T-helper 1 cell treated with Interleukin-12 subunit alpha and Interleukin-12 subunit beta and Interleukin-4 antibody, amounts not matched to agents 30 μg/mL and 1 μg/mL, for 36 hours (primary cell): ENCODE measurements at regions not wholly inside any gene's neighbourhood (a gene's known extent, or its start where the extent isn't known, plus 50 kb on each side); places are given as distances from the start of the nearest gene placed in this dataset.

ENCODE experiments used
- H3K27ac Mint-ChIP-seq: one replicate; pipeline ENCODE4 v1.8.0; 2021; ENCODE audit warnings: mild to moderate bottlenecking, mixed read lengths
- H3K27me3 Mint-ChIP-seq: one replicate; pipeline ENCODE4 v1.8.0; 2021; ENCODE audit warnings: low read depth, mixed read lengths
- H3K36me3 Mint-ChIP-seq: one replicate; pipeline ENCODE4 v1.8.0; 2021; ENCODE audit warnings: low read depth, mixed read lengths
- H3K4me1 Mint-ChIP-seq: one replicate; pipeline ENCODE4 v1.8.0; 2021; ENCODE audit warnings: low read depth, mixed read lengths
- H3K4me3 Mint-ChIP-seq: one replicate; pipeline ENCODE4 v1.8.0; 2021; ENCODE audit warnings: mild to moderate bottlenecking, moderate library complexity, mixed read lengths
- H3K9me3 Mint-ChIP-seq: one replicate; pipeline ENCODE4 v1.8.0; 2021; ENCODE audit warnings: mixed read lengths

DNA sequence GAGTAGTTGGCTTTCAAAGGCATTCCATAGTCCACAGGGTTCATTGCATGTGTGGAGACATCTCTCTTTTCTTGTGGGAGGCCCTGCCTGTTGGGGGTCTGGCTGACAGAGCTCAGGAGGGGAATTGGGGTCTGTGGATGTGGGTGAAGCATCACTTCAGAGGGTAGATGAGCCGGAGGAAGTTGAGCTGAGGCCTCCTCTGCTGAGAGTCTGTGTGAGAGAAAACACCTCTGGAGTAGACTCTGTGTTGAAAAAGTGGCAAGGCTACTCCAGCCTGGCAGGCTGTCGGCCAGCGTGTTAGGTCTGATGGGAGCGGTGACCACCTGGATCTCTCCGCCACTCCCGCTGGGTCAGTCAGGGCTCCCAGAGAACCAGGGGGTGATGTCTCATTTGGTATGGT lies 358.0 kb upstream of the MGMT start:
- H3K9me3 Mint-ChIP-seq: no peaks in the 10 kb centered on the region
- no peaks in the 10 kb centered on the region for H3K36me3 Mint-ChIP-seq
- no peaks in the 10 kb centered on the region for H3K27me3 Mint-ChIP-seq
- H3K4me1 Mint-ChIP-seq: peaks cover 4% of the 10 kb centered on the region
- no peak overlapping the region for H3K27ac Mint-ChIP-seq
- H3K4me3 Mint-ChIP-seq: no peak overlapping the region

DNA sequence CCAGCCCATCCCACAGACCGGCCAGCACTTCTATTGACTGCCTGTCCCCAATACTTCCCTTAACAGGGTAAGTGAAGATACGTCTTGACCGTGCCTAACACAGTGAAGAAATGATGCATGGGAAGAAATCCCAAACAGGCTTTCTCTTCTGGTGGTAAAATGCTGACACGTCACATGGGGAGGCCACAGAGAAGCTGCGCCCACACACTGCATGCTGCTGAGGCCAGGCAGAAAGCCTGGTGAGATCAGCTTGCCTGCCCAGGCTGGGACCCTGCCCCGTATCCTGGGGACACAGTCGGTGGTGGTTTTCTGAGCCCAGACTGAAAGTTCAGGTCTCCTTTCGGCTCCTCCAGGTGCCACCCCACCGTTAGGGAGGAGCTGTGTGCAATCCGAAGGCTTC lies 356.3 kb upstream of the MGMT start:
- Mint-ChIP-seq H3K4me3 (no peak overlapping the region), H3K9me3 (no peaks in the 10 kb centered on the region), H3K36me3 (no peaks in the 10 kb centered on the region), H3K4me1 (no peaks in the 10 kb centered on the region), H3K27ac (no peak overlapping the region), H3K27me3 (no peaks in the 10 kb centered on the region)

DNA sequence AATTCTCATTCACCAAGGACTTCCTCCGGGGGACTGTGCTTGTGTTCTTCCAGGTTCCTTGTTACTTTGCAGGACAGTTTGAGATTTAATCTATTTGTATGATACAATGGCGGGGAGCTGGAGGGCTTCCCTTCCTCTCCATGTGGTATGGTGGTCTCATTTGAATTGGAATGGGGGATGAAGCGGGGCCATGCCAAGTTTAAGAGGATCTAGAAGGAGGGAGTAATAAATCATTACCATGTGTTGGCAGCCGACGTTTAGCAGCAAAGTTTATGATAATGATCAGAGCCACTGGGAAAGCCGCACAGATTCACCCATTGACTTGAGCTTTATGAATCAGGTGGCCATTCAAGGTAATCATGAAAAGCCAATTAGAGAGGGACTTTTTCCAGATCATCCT lies 355.1 kb upstream of the MGMT start:
- Mint-ChIP-seq H3K27me3 (no peaks in the 10 kb centered on the region), H3K4me1 (no peaks in the 10 kb centered on the region), H3K36me3 (no peaks in the 10 kb centered on the region), H3K27ac (no peak overlapping the region), H3K4me3 (no peak overlapping the region), H3K9me3 (no peaks in the 10 kb centered on the region)

DNA sequence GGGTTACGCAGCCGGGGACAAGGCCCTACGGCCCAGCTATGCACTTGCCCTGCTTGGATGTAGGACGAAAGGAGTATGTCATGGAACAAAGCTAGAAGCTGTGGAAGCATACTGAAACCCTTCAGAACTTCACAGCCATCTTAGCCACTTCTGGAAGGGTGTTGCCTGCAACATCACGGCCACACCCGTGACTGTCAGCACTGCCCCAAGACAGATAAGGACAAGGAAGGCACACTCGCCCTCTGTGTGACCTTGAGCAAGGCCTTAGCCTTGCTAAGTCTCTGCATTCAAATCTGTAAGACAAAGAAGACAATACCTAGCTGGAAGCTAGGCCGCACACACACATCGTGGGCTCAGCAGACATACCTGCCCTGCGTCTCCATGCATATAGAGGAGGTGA lies 352.5 kb upstream of the MGMT start:
- H3K9me3 Mint-ChIP-seq: no peaks in the 10 kb centered on the region
- H3K36me3 Mint-ChIP-seq: no peaks in the 10 kb centered on the region
- no peaks in the 10 kb centered on the region for H3K27me3 Mint-ChIP-seq
- no peak overlapping the region for H3K27ac Mint-ChIP-seq
- no peaks in the 10 kb centered on the region for H3K4me1 Mint-ChIP-seq
- no peak overlapping the region for H3K4me3 Mint-ChIP-seq

DNA sequence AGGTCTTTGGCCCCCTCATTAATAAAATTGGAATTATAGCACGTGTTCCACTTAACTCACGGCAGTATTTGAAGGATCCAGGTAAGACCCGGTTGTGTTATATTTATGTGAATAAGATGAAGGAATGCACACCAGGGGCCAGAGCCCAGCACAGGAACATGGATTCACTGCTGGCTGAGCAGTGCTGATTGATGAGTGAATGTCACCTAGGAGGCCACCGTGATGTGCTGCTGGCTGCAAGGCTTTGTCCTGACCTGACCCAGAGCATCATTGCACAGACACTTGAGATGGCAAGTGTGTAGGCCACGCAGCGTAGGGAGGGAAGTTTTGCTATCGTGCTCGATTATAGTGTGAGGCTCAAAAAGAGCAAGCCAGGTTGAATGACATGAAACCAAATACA lies 350.7 kb upstream of the MGMT start:
- Mint-ChIP-seq H3K27me3 (no peaks in the 10 kb centered on the region), H3K9me3 (no peaks in the 10 kb centered on the region), H3K4me1 (no peaks in the 10 kb centered on the region), H3K27ac (no peak overlapping the region), H3K4me3 (no peak overlapping the region), H3K36me3 (no peaks in the 10 kb centered on the region)

DNA sequence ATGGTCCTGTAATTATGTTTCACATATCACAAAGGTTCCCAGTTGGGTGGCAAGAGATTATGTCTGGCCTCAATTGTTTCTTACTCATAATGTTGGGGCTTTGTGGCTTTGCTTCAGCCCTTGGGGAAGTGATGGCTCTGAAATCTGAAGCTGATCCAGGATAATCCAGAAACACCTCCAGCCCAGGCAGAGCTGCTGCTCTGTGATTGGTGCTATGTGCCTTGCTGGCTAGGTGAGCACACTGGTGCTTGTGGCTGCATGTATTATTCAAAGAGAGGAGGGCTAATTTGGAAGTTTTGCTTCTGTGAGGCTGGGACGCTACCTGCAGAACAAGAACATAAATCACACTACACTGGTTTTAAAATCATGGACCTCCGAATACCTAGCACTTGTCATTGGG lies 346.6 kb upstream of the MGMT start:
- Mint-ChIP-seq H3K27ac (no peak overlapping the region), H3K9me3 (no peaks in the 10 kb centered on the region), H3K36me3 (no peaks in the 10 kb centered on the region), H3K4me1 (no peaks in the 10 kb centered on the region), H3K4me3 (no peak overlapping the region), H3K27me3 (no peaks in the 10 kb centered on the region)

DNA sequence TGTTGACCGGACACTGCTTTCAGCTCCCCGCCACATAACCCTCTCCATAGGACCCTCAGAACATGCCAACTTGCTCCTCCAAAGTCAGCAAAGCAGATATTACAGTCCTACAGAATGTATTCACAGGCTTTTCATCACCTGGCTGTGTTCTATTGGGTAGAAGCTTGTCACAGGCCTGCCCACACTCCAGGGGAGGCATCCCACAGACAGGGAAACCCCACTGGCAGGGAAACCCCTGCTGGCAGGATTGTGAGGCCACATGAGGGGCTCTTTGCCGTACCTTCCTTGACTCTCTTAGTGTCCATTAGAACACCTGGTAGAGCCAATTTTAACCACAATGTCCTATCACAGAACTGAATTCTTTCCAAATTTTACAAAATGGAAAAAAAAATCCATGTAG lies 344.2 kb upstream of the MGMT start:
- Mint-ChIP-seq H3K27ac (no peak overlapping the region), H3K4me3 (no peak overlapping the region), H3K27me3 (no peaks in the 10 kb centered on the region), H3K4me1 (no peaks in the 10 kb centered on the region), H3K36me3 (no peaks in the 10 kb centered on the region), H3K9me3 (no peaks in the 10 kb centered on the region)

DNA sequence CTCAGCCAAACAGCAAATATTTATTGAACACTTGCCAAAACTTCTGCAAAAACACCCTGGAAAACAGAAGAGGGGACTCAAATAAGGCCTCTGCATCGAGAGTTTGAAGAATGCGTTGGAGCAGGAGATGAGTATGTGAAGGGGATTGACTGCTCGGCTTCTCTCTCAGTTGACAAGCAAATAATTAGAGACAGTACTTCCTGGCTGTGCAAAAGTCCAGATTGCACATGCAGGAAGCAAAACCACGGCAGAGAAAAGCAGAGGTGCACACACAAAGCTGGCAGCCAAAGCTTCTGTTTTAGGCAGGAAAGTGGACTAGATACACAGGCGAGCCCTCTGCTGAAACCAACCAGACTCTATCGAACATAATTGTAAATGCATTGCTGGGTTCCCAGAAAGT lies 343.6 kb upstream of the MGMT start:
- no peaks in the 10 kb centered on the region for H3K9me3 Mint-ChIP-seq
- H3K36me3 Mint-ChIP-seq: no peaks in the 10 kb centered on the region
- no peak overlapping the region for H3K4me3 Mint-ChIP-seq
- no peak overlapping the region for H3K27ac Mint-ChIP-seq
- H3K4me1 Mint-ChIP-seq: no peaks in the 10 kb centered on the region
- H3K27me3 Mint-ChIP-seq: no peaks in the 10 kb centered on the region

DNA sequence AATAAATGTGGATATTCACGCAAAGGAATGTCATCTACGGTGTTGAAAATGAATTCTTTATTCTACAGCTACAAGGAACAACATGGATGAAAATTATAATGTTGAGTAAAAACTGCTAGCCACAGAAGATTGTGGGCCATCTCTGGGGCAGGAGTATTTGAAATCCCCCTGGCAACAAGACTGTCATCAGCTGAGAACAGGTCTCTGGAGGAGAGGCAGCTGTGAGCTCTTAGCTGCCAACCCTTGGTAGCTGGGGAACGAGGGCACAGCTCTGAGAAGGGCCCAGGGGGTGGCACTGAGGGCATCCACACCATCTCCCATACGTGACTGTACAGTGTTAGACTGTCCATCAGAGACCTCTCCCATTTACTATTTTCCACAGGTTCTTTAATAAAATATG lies 340.1 kb upstream of the MGMT start:
- Mint-ChIP-seq H3K27ac (no peak overlapping the region), H3K4me3 (no peak overlapping the region), H3K36me3 (no peaks in the 10 kb centered on the region), H3K9me3 (no peaks in the 10 kb centered on the region), H3K4me1 (no peaks in the 10 kb centered on the region), H3K27me3 (no peaks in the 10 kb centered on the region)

DNA sequence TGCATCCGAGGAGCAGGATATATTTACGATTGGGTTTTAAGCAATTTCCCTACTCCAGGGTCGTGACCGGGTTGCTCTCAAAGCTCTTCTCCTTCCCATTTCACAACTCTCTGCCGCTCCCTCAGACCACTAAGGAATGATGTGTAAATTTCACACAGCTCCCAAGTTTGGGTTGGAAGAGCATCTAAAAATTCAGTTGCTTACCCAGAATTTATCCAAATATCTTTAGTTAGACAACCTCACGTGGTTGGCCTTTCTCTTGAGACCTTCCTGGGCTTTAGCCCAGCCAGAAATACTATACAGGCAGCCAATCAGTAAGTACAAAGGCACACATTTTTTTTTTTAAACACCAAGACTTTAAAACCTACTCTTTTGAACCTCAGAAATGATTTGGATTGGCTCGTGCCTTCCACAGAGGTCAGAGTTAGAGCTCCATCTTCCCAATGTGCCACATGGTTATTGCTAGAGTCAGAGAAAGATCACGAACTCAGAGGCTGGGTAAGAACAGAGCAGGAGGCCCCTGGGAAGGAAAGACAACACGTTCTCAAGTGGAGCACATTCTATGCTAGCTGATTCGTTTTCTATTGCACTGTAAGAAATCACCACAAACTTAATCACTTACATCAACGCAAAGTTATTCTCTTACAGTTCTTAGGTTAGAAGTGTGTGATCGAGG lies 335.4 kb upstream of the MGMT start:
- Mint-ChIP-seq H3K4me1 (no peaks in the 10 kb centered on the region), H3K27ac (no peak overlapping the region), H3K36me3 (no peaks in the 10 kb centered on the region), H3K27me3 (peaks cover 3% of the 10 kb centered on the region), H3K9me3 (no peaks in the 10 kb centered on the region), H3K4me3 (no peak overlapping the region)

DNA sequence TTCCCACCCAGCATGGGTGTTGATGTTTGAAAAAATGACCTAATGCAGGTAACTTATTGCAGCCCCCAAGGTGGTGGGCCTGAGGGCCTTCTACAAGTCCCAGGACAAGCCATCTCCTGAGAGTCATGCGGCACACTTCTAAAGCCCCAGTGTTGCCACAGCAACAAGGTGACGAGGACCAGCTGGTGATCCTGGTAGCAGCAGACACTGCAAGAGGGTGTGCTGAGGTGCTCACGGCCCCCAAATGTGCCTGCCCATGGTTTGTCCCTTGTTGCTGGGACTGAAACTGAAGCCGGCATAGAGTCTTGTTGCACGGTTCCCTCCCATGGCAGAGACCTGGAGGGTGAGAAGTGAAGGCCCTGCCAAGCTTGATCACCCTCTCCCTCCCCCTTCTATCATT lies 333.2 kb upstream of the MGMT start:
- Mint-ChIP-seq H3K27ac (no peak overlapping the region), H3K36me3 (no peaks in the 10 kb centered on the region), H3K4me3 (no peak overlapping the region), H3K27me3 (peaks cover 6% of the 10 kb centered on the region), H3K9me3 (no peaks in the 10 kb centered on the region), H3K4me1 (no peaks in the 10 kb centered on the region)

DNA sequence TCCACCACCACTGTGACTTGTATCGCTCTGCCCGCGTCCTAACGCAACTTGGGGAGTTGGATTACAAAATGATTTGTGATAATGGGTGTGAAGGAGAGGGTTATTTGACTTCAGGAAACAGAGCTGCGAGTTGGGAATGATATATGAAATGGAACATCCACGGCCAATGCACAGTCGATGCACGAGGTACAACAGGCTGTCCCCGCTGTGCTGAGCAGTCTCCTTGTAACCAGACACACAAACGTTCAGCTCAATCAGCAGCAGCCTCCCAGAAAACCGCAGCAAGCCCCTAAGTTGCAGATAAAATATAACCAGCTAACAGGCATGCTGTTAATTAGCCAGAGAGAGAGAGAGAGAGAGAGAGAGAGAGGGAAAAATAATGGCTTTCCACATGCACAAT lies 332.7 kb upstream of the MGMT start:
- H3K27ac Mint-ChIP-seq: no peak overlapping the region
- H3K27me3 Mint-ChIP-seq: peaks cover 7% of the 10 kb centered on the region
- H3K36me3 Mint-ChIP-seq: no peaks in the 10 kb centered on the region
- H3K4me1 Mint-ChIP-seq: no peaks in the 10 kb centered on the region
- H3K4me3 Mint-ChIP-seq: no peak overlapping the region
- H3K9me3 Mint-ChIP-seq: no peaks in the 10 kb centered on the region

DNA sequence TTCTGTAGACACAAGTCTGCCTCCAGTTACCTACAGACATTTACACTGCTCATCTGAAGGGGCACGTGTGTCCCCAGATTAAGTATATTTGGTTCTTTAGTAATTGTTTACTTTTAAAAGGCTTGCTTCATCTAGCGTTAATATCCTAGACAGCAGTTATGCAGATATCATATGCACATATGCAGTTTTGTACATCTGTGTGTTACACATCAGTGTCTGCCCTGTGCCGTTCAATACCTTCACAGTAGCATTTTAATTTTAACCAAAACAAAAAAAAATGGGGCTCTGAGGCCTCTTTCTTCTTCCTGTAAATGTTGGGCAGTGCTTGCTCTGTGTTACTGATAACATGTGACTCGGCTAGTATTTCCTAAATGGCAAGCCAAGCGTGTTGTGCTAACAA lies 331.4 kb upstream of the MGMT start:
- H3K9me3 Mint-ChIP-seq: no peaks in the 10 kb centered on the region
- no peaks in the 10 kb centered on the region for H3K4me1 Mint-ChIP-seq
- no peak overlapping the region for H3K27ac Mint-ChIP-seq
- H3K4me3 Mint-ChIP-seq: no peak overlapping the region
- peaks cover 20% of the 10 kb centered on the region for H3K27me3 Mint-ChIP-seq
- no peaks in the 10 kb centered on the region for H3K36me3 Mint-ChIP-seq

DNA sequence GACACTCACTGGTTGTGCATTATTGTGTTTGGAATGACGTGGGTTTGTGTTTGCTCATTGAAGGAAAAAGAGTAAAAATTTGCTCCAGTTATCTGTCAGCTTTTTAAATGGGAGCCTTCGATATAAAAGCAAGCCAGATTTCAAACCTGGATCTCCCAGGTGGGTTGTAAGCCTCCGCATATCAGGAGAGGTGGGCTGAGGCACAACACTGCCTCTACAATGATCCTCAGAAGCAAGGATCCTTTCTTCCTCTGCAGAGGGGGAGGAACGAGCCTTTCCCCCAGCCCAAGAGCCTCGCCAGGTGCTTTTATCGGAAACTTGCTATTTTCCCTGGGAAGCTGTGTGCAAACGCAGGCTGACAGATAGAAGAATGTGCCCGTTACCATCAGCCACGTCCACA lies 331.0 kb upstream of the MGMT start:
- Mint-ChIP-seq H3K4me3 (no peak overlapping the region), H3K9me3 (no peaks in the 10 kb centered on the region), H3K27me3 (peaks cover 23% of the 10 kb centered on the region)

DNA sequence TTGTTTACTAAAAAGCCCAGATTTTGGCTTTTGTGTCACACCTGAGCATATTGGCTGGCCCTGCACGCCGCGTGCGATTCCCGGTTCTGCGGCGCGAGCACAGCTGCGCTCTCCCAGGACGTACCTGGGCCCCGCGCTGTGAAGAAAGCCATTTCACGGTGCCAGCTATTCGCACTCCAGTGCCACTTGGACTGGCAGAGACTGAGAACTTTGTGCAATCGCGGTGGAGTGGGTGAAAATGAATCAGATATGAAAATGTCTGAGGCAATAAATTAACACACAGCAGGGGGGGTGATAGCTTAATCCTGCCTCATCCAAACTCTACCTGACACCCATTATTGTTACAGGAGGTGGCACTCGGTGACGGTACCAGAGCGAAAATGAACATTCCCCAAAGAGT lies 330.1 kb upstream of the MGMT start:
- peaks cover 29% of the 10 kb centered on the region for H3K27me3 Mint-ChIP-seq
- H3K4me3 Mint-ChIP-seq: no peak overlapping the region
- no peaks in the 10 kb centered on the region for H3K9me3 Mint-ChIP-seq

More for the DNA sequence above, 331.0 kb upstream of the MGMT start:
- no peaks in the 10 kb centered on the region for H3K36me3 Mint-ChIP-seq
- no peaks in the 10 kb centered on the region for H3K4me1 Mint-ChIP-seq
- no peak overlapping the region for H3K27ac Mint-ChIP-seq

More for the DNA sequence above, 330.1 kb upstream of the MGMT start:
- Mint-ChIP-seq H3K36me3 (no peaks in the 10 kb centered on the region), H3K27ac (no peak overlapping the region), H3K4me1 (no peaks in the 10 kb centered on the region)
